Uterus (tissue), 2 donors: ENCODE measurements at regions not wholly inside any gene's neighbourhood (a gene's known extent, or its start where the extent isn't known, plus 50 kb on each side); places are given as distances from the start of the nearest gene placed in this dataset.

Experiments
- CTCF ChIP-seq, 4 experiments: fragments of 200-600 bp in 2 of 4; fragments of 450-650 bp in 2 of 4; sonication (generic) in 2 of 4; IDR thresholded peaks; one replicate each; pipeline ENCODE4 v1.5.1; 2016 to 2019; ENCODE audit warnings: antibody characterized with exemption in 4 of 4, mild to moderate bottlenecking in 2 of 4, moderate library complexity in 1 of 4
- POLR2A ChIP-seq, 2 donors: fragments of 450-650 bp; IDR thresholded peaks; one replicate each; pipeline ENCODE4 v1.6.1; 2016; ENCODE audit warnings: antibody characterized with exemption in 2 of 2, mild to moderate bottlenecking in 1 of 2, moderate library complexity in 1 of 2

GRCh38 chr2:199543606-199544172, 86.0 kb upstream of the SATB2 start:
- TF ChIP-seq CTCF (IDR thresholded peaks at IDR 0.05) (no peak), POLR2A (IDR thresholded peaks at IDR 0.05) (no peak)
